Endothelial cell of umbilical vein (primary cell): ENCODE measurements at regions not wholly inside any gene's neighbourhood (a gene's known extent, or its start where the extent isn't known, plus 50 kb on each side); places are given as distances from the start of the nearest gene placed in this dataset.
"Not testable (repeated sequence)": the region's sequence is repeated elsewhere in the genome, so short reads cannot be mapped to it uniquely, and the experiment has no call there.

ENCODE experiments used
- BruUV-seq: library from RNA; stranded (reverse); fragments of 400-500 nt; replicated peaks from 2 replicates; lab custom pipeline; 2021; lab: Mats Ljungman, UMichigan
- CTCF ChIA-PET: fragments of 300-600, 350-600 bp; sonication (Branson Sonifier 250); formaldehyde crosslinking; loops from one replicate; lab custom pipeline; 2021; ENCODE audit warnings: antibody characterized with exemption, inconsistent platforms; lab: Charles Lee
- POLR2A ChIA-PET: fragments of 300-600, 350-600 bp; sonication (Branson Sonifier 250); formaldehyde crosslinking; loops from one replicate; lab custom pipeline; 2021; ENCODE audit warnings: antibody characterized with exemption, inconsistent platforms; lab: Charles Lee
- DNase-seq: peaks from one replicate; pipeline ENCODE4 v3.0.0-alpha.2; 2011; ENCODE audit warnings: low read depth, low spot score
- FAIRE-seq: peaks from 2 replicates; lab custom pipeline; 2011; peaks lifted over from hg19 to GRCh38; lab: Jason Lieb, UNC
- H2AFZ ChIP-seq: 2 replicates; pipeline ENCODE4 v1.6.0; 2012; ENCODE audit warnings: low read depth, low read length, control low read depth, inconsistent platforms
- H3K27ac ChIP-seq: 2 replicates; pipeline ENCODE4 v1.5.1; 2011; ENCODE audit warnings: low read depth, mild to moderate bottlenecking, control low read depth, low read length, moderate library complexity; ENCODE audit not compliant: insufficient read depth
- H3K27me3 ChIP-seq, 2 experiments: 2 replicates each; pipeline versions ENCODE4 v1.6.0 to v1.6.1; 2011; ENCODE audit warnings: low read length in 2 of 2, mixed read lengths in 1 of 2; ENCODE audit not compliant: control insufficient read depth in 2 of 2, insufficient read depth in 2 of 2
- H3K36me3 ChIP-seq, 2 experiments: 2 replicates in 1 of 2; 3 replicates in 1 of 2; pipeline ENCODE4 v1.5.1; 2011; ENCODE audit warnings: low read length in 2 of 2, mild to moderate bottlenecking in 1 of 2, moderate library complexity in 1 of 2; ENCODE audit not compliant: control insufficient read depth in 2 of 2, insufficient read depth in 2 of 2; ENCODE audit errors: extremely low read depth in 1 of 2
- H3K4me1 ChIP-seq: 3 replicates; pipeline ENCODE4 v1.5.1; 2011; ENCODE audit warnings: mild to moderate bottlenecking, low read length; ENCODE audit not compliant: control insufficient read depth, insufficient read depth; ENCODE audit errors: extremely low read depth
- H3K4me2 ChIP-seq: 2 replicates; pipeline ENCODE4 v1.6.1; 2011; ENCODE audit warnings: low read length, control low read depth, mixed read lengths; ENCODE audit not compliant: insufficient read depth
- H3K4me3 ChIP-seq, 3 experiments: fragments of 200-600 bp in 1 of 3; sonication (generic), shearing (Covaris generic) in 1 of 3; replicated peaks in 1 of 3; 2 replicates each; pipeline ENCODE4 v1.5.1; 2011 to 2016; ENCODE audit warnings: control low read depth in 3 of 3, low read length in 3 of 3, mild to moderate bottlenecking in 2 of 3, inconsistent platforms in 1 of 3, low read depth in 1 of 3, moderate library complexity in 1 of 3; ENCODE audit not compliant: insufficient read depth in 1 of 3
- H3K79me2 ChIP-seq: 2 replicates; pipeline ENCODE4 v1.6.0; 2012; ENCODE audit warnings: low read length, inconsistent platforms; ENCODE audit not compliant: control insufficient read depth, insufficient read depth
- H3K9ac ChIP-seq: replicated peaks from 2 replicates; pipeline ENCODE3; 2011; ENCODE audit warnings: low read length, control low read depth; ENCODE audit not compliant: insufficient read depth; ENCODE audit errors: extremely low read depth
- H3K9me1 ChIP-seq: replicated peaks from 3 replicates; pipeline ENCODE4 v1.6.0; 2011; ENCODE audit warnings: mild to moderate bottlenecking, low read length; ENCODE audit not compliant: control insufficient read depth, insufficient read depth; ENCODE audit errors: extremely low read depth
- H3K9me3 ChIP-seq: replicated peaks from 2 replicates; pipeline ENCODE4 v1.5.1; 2012; ENCODE audit warnings: low read length, inconsistent platforms; ENCODE audit not compliant: control insufficient read depth, insufficient read depth
- H4K20me1 ChIP-seq: replicated peaks from 2 replicates; pipeline ENCODE3; 2011; ENCODE audit warnings: mild to moderate bottlenecking, low read length; ENCODE audit not compliant: control insufficient read depth, insufficient read depth; ENCODE audit errors: extremely low read depth
- EZH2 ChIP-seq: IDR thresholded peaks from 2 replicates; pipeline ENCODE4 v1.6.1; 2012; ENCODE audit warnings: borderline replicate concordance, low read depth, mild to moderate bottlenecking, moderate library complexity, low read length, inconsistent platforms; ENCODE audit not compliant: severe bottlenecking
- FOS ChIP-seq: IDR thresholded peaks from 2 replicates; pipeline ENCODE4 v1.6.1; 2011; ENCODE audit warnings: mild to moderate bottlenecking, low read length, moderate library complexity, borderline replicate concordance; ENCODE audit not compliant: insufficient read depth
- GATA2 ChIP-seq: IDR thresholded peaks from 2 replicates; pipeline ENCODE4 v1.7.0; 2011; ENCODE audit warnings: low read depth, mild to moderate bottlenecking, moderate library complexity, mixed read lengths, low read length; ENCODE audit not compliant: insufficient read length, insufficient read depth
- MYC ChIP-seq: IDR thresholded peaks from one replicate; pipeline ENCODE4 v1.6.1; 2011; ENCODE audit warnings: mild to moderate bottlenecking, low read depth, low read length
- dilution Hi-C: fragments of 300-500 bp; cut with MboI; formaldehyde crosslinking; loops from one replicate; pipeline ENCODE4 v1.15.0; 2019; ENCODE audit warnings: low sequenced_read_pairs; ENCODE audit not compliant: extremely low pct_ligation_motif_present
- intact Hi-C: fragments of 100-400 bp; cut with micrococcal nuclease; formaldehyde crosslinking; loops from one replicate; pipeline ENCODE4 v1.10.0; 2022
- TF ChIP-seq, protein P1 (sequence below), 2 donors: IDR thresholded peaks; 1 replicate in 1 of 2; 2 replicates in 1 of 2; pipeline ENCODE4 v1.5.1; 2011; ENCODE audit warnings: low read length in 2 of 2, mild to moderate bottlenecking in 2 of 2, moderate library complexity in 2 of 2, control low read depth in 1 of 2, inconsistent platforms in 1 of 2, low read depth in 1 of 2; ENCODE audit not compliant: insufficient read depth in 1 of 2; ENCODE audit errors: extremely low read depth in 1 of 2
- TF ChIP-seq, protein P2 (sequence below): IDR thresholded peaks from 2 replicates; pipeline ENCODE4 v1.6.1; 2011; ENCODE audit not compliant: insufficient read depth, insufficient read length

DNA sequence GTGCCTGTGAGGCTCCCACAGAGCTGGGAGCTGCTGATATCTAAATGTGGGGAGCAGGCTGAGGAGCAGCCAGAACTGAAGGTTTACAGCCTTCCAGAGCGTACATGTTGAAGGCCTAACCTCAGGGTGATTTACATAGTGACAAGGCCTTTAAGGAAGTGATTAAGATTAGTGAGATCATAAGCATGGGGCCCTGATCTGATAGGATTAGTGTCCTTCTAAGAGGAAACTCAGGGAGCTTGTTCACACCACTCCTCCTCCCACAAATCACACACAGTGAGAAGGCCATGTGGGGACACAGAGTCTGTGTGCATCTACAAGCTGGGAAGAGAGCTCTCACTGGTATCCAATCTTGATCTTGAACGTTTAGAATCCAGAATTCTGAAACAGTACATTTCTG, 92.3 kb upstream of the NBPF6 start:
- TF ChIP-seq MYC (no peak), GATA2 (no peak), FOS (no peak), EZH2 (no peak)
- TF ChIP-seq, protein P1, sequence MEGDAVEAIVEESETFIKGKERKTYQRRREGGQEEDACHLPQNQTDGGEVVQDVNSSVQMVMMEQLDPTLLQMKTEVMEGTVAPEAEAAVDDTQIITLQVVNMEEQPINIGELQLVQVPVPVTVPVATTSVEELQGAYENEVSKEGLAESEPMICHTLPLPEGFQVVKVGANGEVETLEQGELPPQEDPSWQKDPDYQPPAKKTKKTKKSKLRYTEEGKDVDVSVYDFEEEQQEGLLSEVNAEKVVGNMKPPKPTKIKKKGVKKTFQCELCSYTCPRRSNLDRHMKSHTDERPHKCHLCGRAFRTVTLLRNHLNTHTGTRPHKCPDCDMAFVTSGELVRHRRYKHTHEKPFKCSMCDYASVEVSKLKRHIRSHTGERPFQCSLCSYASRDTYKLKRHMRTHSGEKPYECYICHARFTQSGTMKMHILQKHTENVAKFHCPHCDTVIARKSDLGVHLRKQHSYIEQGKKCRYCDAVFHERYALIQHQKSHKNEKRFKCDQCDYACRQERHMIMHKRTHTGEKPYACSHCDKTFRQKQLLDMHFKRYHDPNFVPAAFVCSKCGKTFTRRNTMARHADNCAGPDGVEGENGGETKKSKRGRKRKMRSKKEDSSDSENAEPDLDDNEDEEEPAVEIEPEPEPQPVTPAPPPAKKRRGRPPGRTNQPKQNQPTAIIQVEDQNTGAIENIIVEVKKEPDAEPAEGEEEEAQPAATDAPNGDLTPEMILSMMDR (IDR thresholded peaks at IDR 0.05; ENCODE audit: extremely low read depth in 1 of 2, insufficient read depth in 1 of 2, low read depth in 1 of 2, low read length in 2 of 2) = no peak
- TF ChIP-seq, protein P2, sequence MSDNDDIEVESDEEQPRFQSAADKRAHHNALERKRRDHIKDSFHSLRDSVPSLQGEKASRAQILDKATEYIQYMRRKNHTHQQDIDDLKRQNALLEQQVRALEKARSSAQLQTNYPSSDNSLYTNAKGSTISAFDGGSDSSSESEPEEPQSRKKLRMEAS = no peak
- Histone ChIP-seq H3K27ac (no peak overlapping the region), H4K20me1 (no peaks in the 10 kb centered on the region), H3K9me1 (no peaks in the 10 kb centered on the region), H2AFZ (no peak overlapping the region), H3K4me2 (no peak overlapping the region), H3K4me1 (no peaks in the 10 kb centered on the region), H3K9me3 (no peaks in the 10 kb centered on the region), H3K36me3 (no peaks in the 10 kb centered on the region), H3K4me3 (no peak overlapping the region), H3K27me3 (no peaks in the 10 kb centered on the region), H3K9ac (no peak overlapping the region), H3K79me2 (no peaks in the 10 kb centered on the region)
- dilution Hi-C loops (no loop called here), intact Hi-C loops (no loop called here)
- DNase-seq = no peak
- POLR2A ChIA-PET = no interaction called here
- no TSS peak for BruUV-seq
- FAIRE-seq = no peak
- CTCF ChIA-PET = no interaction called here

DNA sequence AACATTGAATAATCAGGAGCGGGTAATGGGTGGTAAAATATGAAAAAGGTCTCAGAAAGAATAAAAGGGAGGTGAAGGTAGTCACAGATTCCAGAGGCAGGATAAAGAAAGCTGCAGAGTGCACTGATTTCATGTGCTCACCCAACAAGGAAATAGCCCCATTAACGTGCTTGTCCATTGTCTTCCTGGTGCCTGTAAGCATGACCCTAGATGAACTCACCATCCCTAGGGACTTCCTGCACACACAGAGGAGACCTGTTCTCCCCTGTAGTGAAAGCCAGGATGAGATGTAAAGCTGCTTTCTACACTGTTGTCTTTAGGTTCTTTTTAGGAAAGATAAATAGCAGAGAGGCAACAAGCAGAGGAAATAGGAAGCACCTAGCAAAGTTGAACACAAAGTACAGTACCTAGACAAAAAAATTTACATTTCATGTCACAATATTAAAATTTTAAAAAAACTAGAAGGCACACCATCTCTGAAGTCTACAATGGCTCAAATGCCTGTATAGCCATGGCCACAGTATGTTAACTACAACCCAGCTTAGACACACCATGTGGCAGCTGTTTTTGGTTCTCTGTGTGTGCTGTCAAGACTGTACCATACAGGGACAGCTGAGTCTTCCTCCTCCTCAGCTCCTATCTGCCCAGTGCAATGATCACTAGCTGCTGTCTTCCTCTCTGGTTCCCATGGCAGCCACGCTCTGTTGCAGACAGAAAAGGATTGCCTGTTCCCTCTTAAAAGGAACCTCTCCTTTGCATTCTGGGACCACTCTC, 69.9 kb upstream of the NBPF6 start:
- H3K9ac ChIP-seq, H2AFZ ChIP-seq, intact Hi-C loops, CTCF ChIA-PET, POLR2A ChIA-PET, FAIRE-seq, H3K4me1 ChIP-seq, DNase-seq, H3K4me3 ChIP-seq, H3K9me1 ChIP-seq, BruUV-seq, dilution Hi-C loops, H3K4me2 ChIP-seq, H3K9me3 ChIP-seq, H3K36me3 ChIP-seq, H3K79me2 ChIP-seq, H4K20me1 ChIP-seq, H3K27ac ChIP-seq, H3K27me3 ChIP-seq: not testable (repeated sequence)
